ENCODE measurements at regions not wholly inside any gene's neighbourhood (a gene's known extent, or its start where the extent isn't known, plus 50 kb on each side); places are given as distances from the start of the nearest gene placed in this dataset.
A peak's percentile ranks its signal among the peaks of the same experiment; 100 is the strongest.
"Not testable (repeated sequence)": the region's sequence is repeated elsewhere in the genome, so short reads cannot be mapped to it uniquely, and the experiment has no call there.

DNA sequence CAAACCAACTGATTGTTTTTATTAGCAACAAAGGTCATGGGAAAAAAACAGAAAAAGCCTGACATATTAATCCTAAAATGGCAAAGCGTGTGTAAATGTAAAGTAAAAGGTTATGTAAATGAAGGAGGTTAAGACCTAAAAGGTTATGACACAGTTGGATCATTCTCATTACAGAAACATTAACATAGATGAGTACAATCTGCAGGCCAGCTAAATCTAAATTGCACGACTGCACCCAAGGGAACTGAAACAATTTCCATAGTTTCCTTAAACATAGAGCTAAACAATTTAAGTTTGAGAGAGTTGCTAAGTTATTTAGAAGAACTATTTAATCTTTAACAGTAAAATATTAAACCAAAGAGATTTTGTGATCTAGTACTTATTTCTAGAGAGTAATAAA, 151.6 kb upstream of the UBE2E3 start:
- H3K4me3 ChIP-seq (ENCODE audit: low read depth, low read length): no peak overlapping the region
- ChIA-PET CTCF (no interaction called here), POLR2A (no interaction called here)
- DNase-seq (ENCODE audit: low read depth, low spot score): no peak
- TF ChIP-seq, protein P1, sequence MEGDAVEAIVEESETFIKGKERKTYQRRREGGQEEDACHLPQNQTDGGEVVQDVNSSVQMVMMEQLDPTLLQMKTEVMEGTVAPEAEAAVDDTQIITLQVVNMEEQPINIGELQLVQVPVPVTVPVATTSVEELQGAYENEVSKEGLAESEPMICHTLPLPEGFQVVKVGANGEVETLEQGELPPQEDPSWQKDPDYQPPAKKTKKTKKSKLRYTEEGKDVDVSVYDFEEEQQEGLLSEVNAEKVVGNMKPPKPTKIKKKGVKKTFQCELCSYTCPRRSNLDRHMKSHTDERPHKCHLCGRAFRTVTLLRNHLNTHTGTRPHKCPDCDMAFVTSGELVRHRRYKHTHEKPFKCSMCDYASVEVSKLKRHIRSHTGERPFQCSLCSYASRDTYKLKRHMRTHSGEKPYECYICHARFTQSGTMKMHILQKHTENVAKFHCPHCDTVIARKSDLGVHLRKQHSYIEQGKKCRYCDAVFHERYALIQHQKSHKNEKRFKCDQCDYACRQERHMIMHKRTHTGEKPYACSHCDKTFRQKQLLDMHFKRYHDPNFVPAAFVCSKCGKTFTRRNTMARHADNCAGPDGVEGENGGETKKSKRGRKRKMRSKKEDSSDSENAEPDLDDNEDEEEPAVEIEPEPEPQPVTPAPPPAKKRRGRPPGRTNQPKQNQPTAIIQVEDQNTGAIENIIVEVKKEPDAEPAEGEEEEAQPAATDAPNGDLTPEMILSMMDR (IDR thresholded peaks at IDR 0.05; ENCODE audit: insufficient read depth, low read length, missing control alignments): no peak

DNA sequence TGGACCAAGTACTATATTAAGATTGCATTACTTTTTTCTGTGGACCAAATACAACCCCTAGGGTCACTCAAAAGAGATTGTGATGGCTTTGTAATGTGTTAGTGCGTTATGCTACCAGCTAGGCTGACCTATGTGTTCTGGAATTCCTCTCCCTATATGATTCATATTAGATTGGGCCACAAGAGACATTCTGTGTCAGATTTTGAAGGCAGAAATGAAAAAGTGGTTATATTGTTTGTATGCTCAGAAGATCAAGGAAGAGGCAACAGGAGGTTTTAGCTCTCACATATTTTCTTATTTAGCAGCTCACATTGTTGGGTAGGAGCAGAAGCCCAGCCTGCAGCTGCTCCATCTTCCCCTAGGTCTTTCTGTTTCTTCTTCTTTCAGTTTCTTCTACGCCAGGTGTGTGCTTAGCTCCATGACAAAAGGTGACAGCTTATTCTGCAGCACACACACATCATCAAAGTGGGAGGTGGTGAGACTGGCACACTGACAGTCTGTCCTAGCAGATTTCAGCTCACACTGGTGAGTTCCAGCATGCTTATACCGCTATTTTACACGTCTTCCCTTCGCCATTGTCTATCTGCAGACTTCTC, 156.8 kb upstream of the UBE2E3 start:
- ChIA-PET POLR2A (no interaction called here), CTCF (no interaction called here)
- no peak overlapping the region for H3K4me3 ChIP-seq (ENCODE audit: low read depth, low read length)
- DNase-seq (ENCODE audit: low read depth, low spot score): peak; percentile 21
- TF ChIP-seq, protein P1 (IDR thresholded peaks at IDR 0.05; ENCODE audit: insufficient read depth, low read length, missing control alignments): no peak

GRCh38 chr2:180819106-180819505, 161.3 kb upstream of the UBE2E3 start:
- ChIA-PET CTCF (no interaction called here), POLR2A (no interaction called here)
- TF ChIP-seq, protein P1 (IDR thresholded peaks at IDR 0.05; ENCODE audit: insufficient read depth, low read length, missing control alignments): no peak
- H3K4me3 ChIP-seq (ENCODE audit: low read depth, low read length): no peak overlapping the region
- DNase-seq (ENCODE audit: low read depth, low spot score): no peak

DNA sequence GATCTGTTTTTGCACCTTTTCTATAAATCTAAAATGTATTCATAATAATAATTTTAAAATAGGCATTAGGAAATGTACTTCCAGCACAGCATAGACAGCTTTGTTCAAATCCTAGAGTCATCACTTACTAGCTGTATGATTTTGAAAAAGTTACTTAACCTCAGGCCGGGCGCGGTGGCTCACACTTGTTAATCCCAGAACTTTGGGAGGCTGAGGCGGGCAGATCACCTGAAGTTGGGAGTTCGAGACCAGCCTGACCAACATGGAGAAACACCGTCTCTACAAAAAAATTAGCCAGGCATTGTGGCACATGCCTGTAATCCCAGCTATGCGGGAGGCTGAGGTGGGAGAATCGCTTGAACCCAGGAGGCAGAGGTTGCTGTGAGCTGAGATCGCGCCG, 161.7 kb upstream of the UBE2E3 start:
- CTCF ChIA-PET; POLR2A ChIA-PET; DNase-seq (ENCODE audit: low read depth, low spot score); H3K4me3 ChIP-seq (ENCODE audit: low read depth, low read length): not testable (repeated sequence)

- ChIA-PET CTCF (no interaction called here), POLR2A (no interaction called here)
- no peak overlapping the region for H3K4me3 ChIP-seq (ENCODE audit: low read depth, low read length)
- no peak for DNase-seq (ENCODE audit: low read depth, low spot score)
- TF ChIP-seq, protein P1 (IDR thresholded peaks at IDR 0.05; ENCODE audit: insufficient read depth, low read length, missing control alignments): no peak
Observed at GRCh38 chr2:180799141-180799540, 181.3 kb upstream of the UBE2E3 start.

DNA sequence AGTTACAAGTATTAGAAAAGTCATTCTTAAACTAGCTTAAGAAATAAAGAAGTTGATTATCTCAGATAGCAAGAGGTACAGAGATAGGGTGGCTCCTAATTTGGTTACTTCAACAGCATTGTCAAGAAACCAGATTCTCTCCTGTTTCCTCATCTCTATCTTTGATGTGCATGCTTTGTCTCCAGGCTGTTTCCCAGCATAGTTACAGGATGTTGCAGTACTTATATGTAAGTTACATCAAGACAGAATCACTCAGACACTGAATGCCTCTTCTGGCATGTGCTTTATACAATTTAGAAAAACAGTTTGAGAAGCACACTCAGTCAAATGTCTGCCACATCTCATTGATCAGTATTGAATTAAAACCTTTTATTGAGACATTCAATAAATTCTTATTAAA, 189.5 kb upstream of the UBE2E3 start:
- POLR2A ChIA-PET: no interaction called here
- DNase-seq (ENCODE audit: low read depth, low spot score): peak; percentile 17
- CTCF ChIA-PET: no interaction called here
- TF ChIP-seq, protein P1 (IDR thresholded peaks at IDR 0.05; ENCODE audit: insufficient read depth, low read length, missing control alignments): no peak
- no peak overlapping the region for H3K4me3 ChIP-seq (ENCODE audit: low read depth, low read length)

- CTCF ChIA-PET: no interaction called here
- POLR2A ChIA-PET: no interaction called here
- H3K4me3 ChIP-seq (ENCODE audit: low read depth, low read length): no peak overlapping the region
- DNase-seq (ENCODE audit: low read depth, low spot score): no peak
- TF ChIP-seq, protein P1 (IDR thresholded peaks at IDR 0.05; ENCODE audit: insufficient read depth, low read length, missing control alignments): no peak
Observed at GRCh38 chr2:180787330-180787729, 193.1 kb upstream of the UBE2E3 start.
